OCI-LY7 (cell line): ENCODE measurements at regions not wholly inside any gene's neighbourhood (a gene's known extent, or its start where the extent isn't known, plus 50 kb on each side); places are given as distances from the start of the nearest gene placed in this dataset.

ENCODE experiments used
- EZH2phosphoT487 ChIP-seq: fragments of 200-600 bp; sonication (generic); IDR thresholded peaks from 2 replicates; pipeline ENCODE4 v1.6.1; 2018; ENCODE audit warnings: low read depth, borderline replicate concordance, mild to moderate bottlenecking, mixed run types, antibody characterized with exemption, low read length, moderate library complexity, mixed read lengths
- TF ChIP-seq, protein P1 (sequence below): fragments of 200-600 bp; sonication (generic); conservative IDR thresholded peaks from 2 replicates; pipeline ENCODE4 v1.5.1; 2014; ENCODE audit warnings: mild to moderate bottlenecking, antibody characterized with exemption, low read length, moderate library complexity, mixed read lengths

- TF ChIP-seq, protein P1, sequence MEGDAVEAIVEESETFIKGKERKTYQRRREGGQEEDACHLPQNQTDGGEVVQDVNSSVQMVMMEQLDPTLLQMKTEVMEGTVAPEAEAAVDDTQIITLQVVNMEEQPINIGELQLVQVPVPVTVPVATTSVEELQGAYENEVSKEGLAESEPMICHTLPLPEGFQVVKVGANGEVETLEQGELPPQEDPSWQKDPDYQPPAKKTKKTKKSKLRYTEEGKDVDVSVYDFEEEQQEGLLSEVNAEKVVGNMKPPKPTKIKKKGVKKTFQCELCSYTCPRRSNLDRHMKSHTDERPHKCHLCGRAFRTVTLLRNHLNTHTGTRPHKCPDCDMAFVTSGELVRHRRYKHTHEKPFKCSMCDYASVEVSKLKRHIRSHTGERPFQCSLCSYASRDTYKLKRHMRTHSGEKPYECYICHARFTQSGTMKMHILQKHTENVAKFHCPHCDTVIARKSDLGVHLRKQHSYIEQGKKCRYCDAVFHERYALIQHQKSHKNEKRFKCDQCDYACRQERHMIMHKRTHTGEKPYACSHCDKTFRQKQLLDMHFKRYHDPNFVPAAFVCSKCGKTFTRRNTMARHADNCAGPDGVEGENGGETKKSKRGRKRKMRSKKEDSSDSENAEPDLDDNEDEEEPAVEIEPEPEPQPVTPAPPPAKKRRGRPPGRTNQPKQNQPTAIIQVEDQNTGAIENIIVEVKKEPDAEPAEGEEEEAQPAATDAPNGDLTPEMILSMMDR: no peak
- TF ChIP-seq EZH2phosphoT487: no peak
Observed at GRCh38 chr6:169868458-169868857, 117.0 kb downstream of the ERMARD start.
